Smooth muscle cell (in vitro differentiated cells): ENCODE measurements at regions not wholly inside any gene's neighbourhood (a gene's known extent, or its start where the extent isn't known, plus 50 kb on each side); places are given as distances from the start of the nearest gene placed in this dataset.
A peak's percentile ranks its signal among the peaks of the same experiment; 100 is the strongest.
"Not testable (repeated sequence)": the region's sequence is repeated elsewhere in the genome, so short reads cannot be mapped to it uniquely, and the experiment has no call there.

ENCODE experiments used
- DNase-seq: peaks from one replicate; lab custom pipeline; 2025; ENCODE audit not compliant: unreplicated experiment; lab: John Stamatoyannopoulos, UW
- H2AFZ ChIP-seq: fragments of 200-600 bp; sonication (generic); 2 replicates; pipeline ENCODE4 v1.6.0; 2016; ENCODE audit warnings: antibody characterized with exemption, low read depth, mild to moderate bottlenecking
- H3F3A ChIP-seq: fragments of 200-600 bp; sonication (generic); 2 replicates; pipeline ENCODE4 v1.6.0; 2017; ENCODE audit warnings: antibody characterized with exemption, low read depth
- H3K27ac ChIP-seq: fragments of 200-600 bp; sonication (generic); 2 replicates; pipeline ENCODE4 v1.5.1; 2016; ENCODE audit warnings: low read depth, mild to moderate bottlenecking
- H3K27me3 ChIP-seq: fragments of 200-600 bp; sonication (generic); 2 replicates; pipeline ENCODE4 v1.6.1; 2016; ENCODE audit warnings: low read depth, mild to moderate bottlenecking
- H3K36me3 ChIP-seq: fragments of 200-600 bp; sonication (generic); 2 replicates; pipeline ENCODE4 v1.5.1; 2016; ENCODE audit warnings: low read depth
- H3K4me1 ChIP-seq: fragments of 200-600 bp; sonication (generic); 2 replicates; pipeline ENCODE4 v1.5.1; 2016; ENCODE audit warnings: low read depth
- H3K4me2 ChIP-seq: fragments of 200-600 bp; sonication (generic); 2 replicates; pipeline ENCODE4 v1.6.0; 2016; ENCODE audit warnings: mild to moderate bottlenecking
- H3K4me3 ChIP-seq: fragments of 200-600 bp; sonication (generic); 2 replicates; pipeline ENCODE4 v1.5.1; 2016; ENCODE audit warnings: mild to moderate bottlenecking
- H3K79me2 ChIP-seq: fragments of 200-600 bp; sonication (generic); 2 replicates; pipeline ENCODE4 v1.6.0; 2016; ENCODE audit warnings: low read depth, mild to moderate bottlenecking
- H3K9ac ChIP-seq: fragments of 200-600 bp; sonication (generic); 2 replicates; pipeline ENCODE4 v1.6.0; 2016; ENCODE audit warnings: low read depth
- H3K9me3 ChIP-seq: fragments of 200-600 bp; sonication (generic); replicated peaks from 2 replicates; pipeline ENCODE4 v1.5.1; 2016; ENCODE audit warnings: low read depth
- H4K20me1 ChIP-seq: fragments of 200-600 bp; sonication (generic); 2 replicates; pipeline ENCODE4 v1.6.0; 2016; ENCODE audit warnings: low read depth
- CTCF ChIP-seq: fragments of 200-600 bp; sonication (generic); IDR thresholded peaks from 2 replicates; pipeline ENCODE4 v1.5.1; 2017; ENCODE audit warnings: borderline replicate concordance, mild to moderate bottlenecking, antibody characterized with exemption; ENCODE audit not compliant: insufficient read depth, poor library complexity, severe bottlenecking
- WGBS: methylation state at CpG from one replicate; pipeline ENCODE4 v1.1.7; 2016; ENCODE audit warnings: low lambda C conversion rate; 5-methylcytosine and 5-hydroxymethylcytosine counted together

- no peaks in the 10 kb centered on the region for H3F3A ChIP-seq
Measured at GRCh38 chr2:55772109-55772980, 78.7 kb upstream of the PNPT1 start.

GRCh38 chr2:55771612-55772011, 78.0 kb upstream of the PNPT1 start:
- DNase-seq: no peak
- TF ChIP-seq CTCF: peak; percentile 81
- H4K20me1 ChIP-seq: no peaks in the 10 kb centered on the region
- no peaks in the 10 kb centered on the region for H3K4me1 ChIP-seq
- no peaks in the 10 kb centered on the region for H3K9me3 ChIP-seq
- H3K9ac ChIP-seq: no peak overlapping the region
- WGBS: 21% methylated on average over 2 of the region's 2 CpGs
- peaks cover 30% of the 10 kb centered on the region for H3K27me3 ChIP-seq
- no peak overlapping the region for H3K4me2 ChIP-seq
- H3K4me3 ChIP-seq: no peak overlapping the region
- H3F3A ChIP-seq: no peaks in the 10 kb centered on the region
- no peaks in the 10 kb centered on the region for H3K36me3 ChIP-seq
- no peaks in the 10 kb centered on the region for H3K79me2 ChIP-seq
- H3K27ac ChIP-seq: no peak overlapping the region
- H2AFZ ChIP-seq: no peak overlapping the region

More at GRCh38 chr2:55772109-55772980, 78.7 kb upstream of the PNPT1 start:
- no peak overlapping the region for H3K27ac ChIP-seq
- no peak for DNase-seq
- 93% methylated on average over 7 of the region's 7 CpGs for WGBS
- no peaks in the 10 kb centered on the region for H3K9me3 ChIP-seq
- no peaks in the 10 kb centered on the region for H3K36me3 ChIP-seq
- H3K27me3 ChIP-seq: peaks cover 30% of the 10 kb centered on the region
- H3K4me2 ChIP-seq: no peak overlapping the region
- H3K4me1 ChIP-seq: no peaks in the 10 kb centered on the region
- H3K79me2 ChIP-seq: no peaks in the 10 kb centered on the region
- H3K4me3 ChIP-seq: no peak overlapping the region
- no peak overlapping the region for H2AFZ ChIP-seq
- no peak for TF ChIP-seq CTCF
- no peak overlapping the region for H3K9ac ChIP-seq
- no peaks in the 10 kb centered on the region for H4K20me1 ChIP-seq

- H3K9ac ChIP-seq: no peak overlapping the region
- no peaks in the 10 kb centered on the region for H3K4me1 ChIP-seq
- no peaks in the 10 kb centered on the region for H3K36me3 ChIP-seq
- H2AFZ ChIP-seq: no peak overlapping the region
- H3K79me2 ChIP-seq: no peaks in the 10 kb centered on the region
- H3K4me3 ChIP-seq: no peak overlapping the region
- peaks cover 30% of the 10 kb centered on the region for H3K27me3 ChIP-seq
- TF ChIP-seq CTCF: no peak
- H3F3A ChIP-seq: no peaks in the 10 kb centered on the region
- H4K20me1 ChIP-seq: no peaks in the 10 kb centered on the region
- WGBS: 79% methylated on average over 2 of the region's 2 CpGs
- no peak overlapping the region for H3K4me2 ChIP-seq
- DNase-seq: no peak
- no peak overlapping the region for H3K27ac ChIP-seq
- H3K9me3 ChIP-seq: no peaks in the 10 kb centered on the region
Measured at GRCh38 chr2:55768991-55769390, 75.3 kb upstream of the PNPT1 start.

GRCh38 chr2:55766947-55767346, 73.3 kb upstream of the PNPT1 start:
- Histone ChIP-seq H3K27me3 (peaks cover 30% of the 10 kb centered on the region), H3K4me2 (no peak overlapping the region), H3K79me2 (no peaks in the 10 kb centered on the region), H4K20me1 (no peaks in the 10 kb centered on the region), H3K36me3 (no peaks in the 10 kb centered on the region), H3K4me3 (no peak overlapping the region), H3K4me1 (no peaks in the 10 kb centered on the region), H3K9ac (no peak overlapping the region), H3K9me3 (no peaks in the 10 kb centered on the region), H3K27ac (no peak overlapping the region), H3F3A (no peaks in the 10 kb centered on the region), H2AFZ (no peak overlapping the region)
- no peak for TF ChIP-seq CTCF
- no peak for DNase-seq

GRCh38 chr2:55765708-55766107, 72.1 kb upstream of the PNPT1 start:
- H3K9me3 ChIP-seq, H3K4me3 ChIP-seq, H3K79me2 ChIP-seq, H3F3A ChIP-seq, H3K4me1 ChIP-seq, DNase-seq, H3K4me2 ChIP-seq, H3K9ac ChIP-seq, H3K27ac ChIP-seq, H4K20me1 ChIP-seq, H2AFZ ChIP-seq, H3K36me3 ChIP-seq: not testable (repeated sequence)
- H3K27me3 ChIP-seq: peaks cover 23% of the 10 kb centered on the region
- 87% methylated on average over 2 of the region's 2 CpGs for WGBS
